ENCODE measurements at regions not wholly inside any gene's neighbourhood (a gene's known extent, or its start where the extent isn't known, plus 50 kb on each side); places are given as distances from the start of the nearest gene placed in this dataset.

GRCh38 chr12:19044430-19044829 lies 85.1 kb upstream of the PLEKHA5 start:
- TF ChIP-seq POLR2AphosphoS5 (IDR thresholded peaks at IDR 0.05; ENCODE audit: low read depth): no peak
- TF ChIP-seq SPI1 (IDR thresholded peaks at IDR 0.05; ENCODE audit: borderline replicate concordance, low read depth): no peak
- no peak for TF ChIP-seq CTCF (IDR thresholded peaks at IDR 0.05; ENCODE audit: insufficient read depth, low read length)
- no peak for TF ChIP-seq GABPA (IDR thresholded peaks at IDR 0.05; ENCODE audit: low read depth)
- TF ChIP-seq REST (IDR thresholded peaks at IDR 0.05; ENCODE audit: insufficient replicate concordance, low read depth): no peak
- H3K4me3 ChIP-seq (replicated peaks; ENCODE audit: insufficient read depth, low read length): no peak overlapping the region
- no peak overlapping the region for H3K27ac ChIP-seq (replicated peaks)
- no peaks in the 10 kb centered on the region for H3K27me3 ChIP-seq (ENCODE audit: insufficient read depth, poor library complexity, severe bottlenecking)
- DNase-seq (ENCODE audit: low read depth in 1 of 2, low spot score in 1 of 2): no peak

- Histone ChIP-seq H3K27ac (replicated peaks) (no peak overlapping the region), H3K4me3 (replicated peaks; ENCODE audit: insufficient read depth, low read length) (no peak overlapping the region), H3K27me3 (ENCODE audit: insufficient read depth, poor library complexity, severe bottlenecking) (no peaks in the 10 kb centered on the region)
- TF ChIP-seq REST (IDR thresholded peaks at IDR 0.05; ENCODE audit: insufficient replicate concordance, low read depth): no peak
- TF ChIP-seq GABPA (IDR thresholded peaks at IDR 0.05; ENCODE audit: low read depth): no peak
- no peak for TF ChIP-seq POLR2AphosphoS5 (IDR thresholded peaks at IDR 0.05; ENCODE audit: low read depth)
- no peak for TF ChIP-seq SPI1 (IDR thresholded peaks at IDR 0.05; ENCODE audit: borderline replicate concordance, low read depth)
- no peak for TF ChIP-seq CTCF (IDR thresholded peaks at IDR 0.05; ENCODE audit: insufficient read depth, low read length)
- DNase-seq (ENCODE audit: low read depth in 1 of 2, low spot score in 1 of 2): no peak
These were observed 84.6 kb upstream of the PLEKHA5 start for GRCh38 chr12:19044891-19045290.

- DNase-seq (ENCODE audit: low read depth in 1 of 2, low spot score in 1 of 2): no peak
- H3K4me3 ChIP-seq (replicated peaks; ENCODE audit: insufficient read depth, low read length): no peak overlapping the region
- TF ChIP-seq CTCF (IDR thresholded peaks at IDR 0.05; ENCODE audit: insufficient read depth, low read length): no peak
- no peak for TF ChIP-seq GABPA (IDR thresholded peaks at IDR 0.05; ENCODE audit: low read depth)
- TF ChIP-seq REST (IDR thresholded peaks at IDR 0.05; ENCODE audit: insufficient replicate concordance, low read depth): no peak
- TF ChIP-seq SPI1 (IDR thresholded peaks at IDR 0.05; ENCODE audit: borderline replicate concordance, low read depth): no peak
- TF ChIP-seq POLR2AphosphoS5 (IDR thresholded peaks at IDR 0.05; ENCODE audit: low read depth): no peak
- H3K27ac ChIP-seq (replicated peaks): no peak overlapping the region
- no peaks in the 10 kb centered on the region for H3K27me3 ChIP-seq (ENCODE audit: insufficient read depth, poor library complexity, severe bottlenecking)
These were observed 84.1 kb upstream of the PLEKHA5 start for GRCh38 chr12:19045426-19045825.

Measured in HL-60 (cell line).